Upper lobe of left lung (tissue), 6 donors: ENCODE measurements at regions not wholly inside any gene's neighbourhood (a gene's known extent, or its start where the extent isn't known, plus 50 kb on each side); places are given as distances from the start of the nearest gene placed in this dataset.

Experiments used
- ATAC-seq, 2 donors: fragments of 200-7000 bp; cut with Tn5 transposase; one replicate each; pipeline ENCODE4 v1.9.1; 2022; ENCODE audit warnings: mild to moderate bottlenecking in 2 of 2, moderate library complexity in 2 of 2; ENCODE audit not compliant: low FRiP score in 2 of 2
- DNase-seq, 2 donors: peaks; one replicate each; pipeline ENCODE4 v3.0.0-alpha.2; 2019 to 2020
- H3K27ac ChIP-seq, 4 donors: fragments of 200-600 bp; sonication (generic); one replicate each; pipeline ENCODE4 v1.5.1; 2016 to 2019
- H3K27me3 ChIP-seq, 4 donors: fragments of 200-600 bp; sonication (generic); one replicate each; pipeline ENCODE4 v1.5.1; 2017 to 2019
- H3K36me3 ChIP-seq, 4 donors: fragments of 200-600 bp; sonication (generic); one replicate each; pipeline ENCODE4 v1.5.1; 2016 to 2019
- H3K4me1 ChIP-seq, 4 donors: fragments of 200-600 bp; sonication (generic); one replicate each; pipeline ENCODE4 v1.5.1; 2018 to 2019
- H3K4me3 ChIP-seq, 4 donors: fragments of 200-600 bp; sonication (generic); one replicate each; pipeline ENCODE4 v1.5.1; 2017 to 2019; ENCODE audit warnings: mild to moderate bottlenecking in 2 of 4, moderate library complexity in 1 of 4
- H3K9me3 ChIP-seq, 4 donors: fragments of 200-600 bp; sonication (generic); one replicate each; pipeline ENCODE4 v1.5.1; 2018 to 2019
- EP300 ChIP-seq, 4 donors: sonication (generic); formaldehyde crosslinking; IDR thresholded peaks; one replicate each; pipeline ENCODE4 v1.5.1; 2017; ENCODE audit warnings: antibody characterized with exemption in 4 of 4, control low read depth in 2 of 4
- POLR2A ChIP-seq, 4 donors: fragments of 450-650 bp; IDR thresholded peaks; one replicate each; pipeline ENCODE4 v1.5.1; 2016 to 2017; ENCODE audit warnings: antibody characterized with exemption in 4 of 4, mild to moderate bottlenecking in 2 of 4
- POLR2AphosphoS5 ChIP-seq, 2 donors: sonication (generic); formaldehyde crosslinking; IDR thresholded peaks; one replicate each; pipeline ENCODE4 v1.5.1; 2017; ENCODE audit warnings: antibody characterized with exemption in 2 of 2
- WGBS, 2 donors: methylation state at CpG; one replicate each; pipeline ENCODE4 v1.1.5; 2017 to 2018; 5-methylcytosine and 5-hydroxymethylcytosine counted together
- TF ChIP-seq, protein P1 (sequence below), 6 experiments: fragments of 450-650 bp in 4 of 6; fragments of 200-600 bp in 2 of 6; sonication (generic) in 2 of 6; IDR thresholded peaks; one replicate each; pipeline ENCODE4 v1.5.1; 2016 to 2019; ENCODE audit warnings: antibody characterized with exemption in 6 of 6
- donor health status: DM: no; HTN: no; CAD: no; lungs with moderate emphysema.
- donor health status: DM: no; HTN: yes; CAD: no; lungs with severe emphysema.

DNA sequence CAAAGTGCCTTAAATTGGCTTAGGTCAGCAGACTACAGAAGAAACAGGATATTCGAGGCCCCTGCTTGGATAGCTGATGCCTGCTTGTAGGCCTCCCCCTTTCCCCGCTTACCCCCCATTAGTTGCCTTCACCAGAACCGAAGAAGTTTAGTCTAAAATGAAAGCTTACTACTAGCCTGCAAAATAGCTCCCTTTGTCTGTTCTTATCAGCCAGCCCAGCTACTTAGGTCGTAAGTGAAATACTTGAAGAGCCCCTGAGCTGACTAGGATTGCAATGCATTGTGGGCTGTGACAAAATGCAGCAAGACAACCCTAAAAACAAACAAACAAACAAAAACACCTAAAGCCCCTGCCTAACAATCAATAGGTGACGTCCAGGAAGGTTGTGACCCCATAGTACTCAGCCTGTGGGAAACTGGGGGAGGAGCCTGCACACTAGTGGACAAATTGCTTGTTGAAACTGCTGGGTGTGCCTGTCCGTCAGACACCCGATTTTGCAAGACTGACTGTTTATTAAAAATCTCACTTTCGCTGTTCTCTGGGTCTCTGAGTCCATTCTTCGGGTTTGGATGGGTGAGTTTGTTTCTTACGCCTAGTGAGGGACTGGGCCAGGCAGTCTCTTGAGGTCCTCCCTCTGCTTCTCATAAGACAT is 105.0 kb upstream of the DUSP22 start:
- WGBS, 2 donors: 36 to 45% methylated on average over 10 of the region's 10 CpGs
- peak overlapping the region in 2 of 4 donors; percentile 15 to 22 for H3K4me3 ChIP-seq
- ATAC-seq: peak in 1 of 2 donors; percentile 28
- H3K4me1 ChIP-seq: peaks cover 0 to 8% (median 5%) of the 10 kb centered on the region in 4 donors
- H3K27ac ChIP-seq: peak overlapping the region in 3 of 4 donors; percentile 16 to 51 (median 24)
- no peaks in the 10 kb centered on the region for H3K9me3 ChIP-seq
- no peaks in the 10 kb centered on the region for H3K36me3 ChIP-seq
- TF ChIP-seq EP300 (IDR thresholded peaks at IDR 0.05) (no peak), POLR2AphosphoS5 (IDR thresholded peaks at IDR 0.05) (no peak), POLR2A (IDR thresholded peaks at IDR 0.05) (no peak)
- TF ChIP-seq, protein P1, sequence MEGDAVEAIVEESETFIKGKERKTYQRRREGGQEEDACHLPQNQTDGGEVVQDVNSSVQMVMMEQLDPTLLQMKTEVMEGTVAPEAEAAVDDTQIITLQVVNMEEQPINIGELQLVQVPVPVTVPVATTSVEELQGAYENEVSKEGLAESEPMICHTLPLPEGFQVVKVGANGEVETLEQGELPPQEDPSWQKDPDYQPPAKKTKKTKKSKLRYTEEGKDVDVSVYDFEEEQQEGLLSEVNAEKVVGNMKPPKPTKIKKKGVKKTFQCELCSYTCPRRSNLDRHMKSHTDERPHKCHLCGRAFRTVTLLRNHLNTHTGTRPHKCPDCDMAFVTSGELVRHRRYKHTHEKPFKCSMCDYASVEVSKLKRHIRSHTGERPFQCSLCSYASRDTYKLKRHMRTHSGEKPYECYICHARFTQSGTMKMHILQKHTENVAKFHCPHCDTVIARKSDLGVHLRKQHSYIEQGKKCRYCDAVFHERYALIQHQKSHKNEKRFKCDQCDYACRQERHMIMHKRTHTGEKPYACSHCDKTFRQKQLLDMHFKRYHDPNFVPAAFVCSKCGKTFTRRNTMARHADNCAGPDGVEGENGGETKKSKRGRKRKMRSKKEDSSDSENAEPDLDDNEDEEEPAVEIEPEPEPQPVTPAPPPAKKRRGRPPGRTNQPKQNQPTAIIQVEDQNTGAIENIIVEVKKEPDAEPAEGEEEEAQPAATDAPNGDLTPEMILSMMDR (IDR thresholded peaks at IDR 0.05): no peak
- peak in 1 of 2 donors; percentile 52 for DNase-seq
- H3K27me3 ChIP-seq: no peaks in the 10 kb centered on the region

DNA sequence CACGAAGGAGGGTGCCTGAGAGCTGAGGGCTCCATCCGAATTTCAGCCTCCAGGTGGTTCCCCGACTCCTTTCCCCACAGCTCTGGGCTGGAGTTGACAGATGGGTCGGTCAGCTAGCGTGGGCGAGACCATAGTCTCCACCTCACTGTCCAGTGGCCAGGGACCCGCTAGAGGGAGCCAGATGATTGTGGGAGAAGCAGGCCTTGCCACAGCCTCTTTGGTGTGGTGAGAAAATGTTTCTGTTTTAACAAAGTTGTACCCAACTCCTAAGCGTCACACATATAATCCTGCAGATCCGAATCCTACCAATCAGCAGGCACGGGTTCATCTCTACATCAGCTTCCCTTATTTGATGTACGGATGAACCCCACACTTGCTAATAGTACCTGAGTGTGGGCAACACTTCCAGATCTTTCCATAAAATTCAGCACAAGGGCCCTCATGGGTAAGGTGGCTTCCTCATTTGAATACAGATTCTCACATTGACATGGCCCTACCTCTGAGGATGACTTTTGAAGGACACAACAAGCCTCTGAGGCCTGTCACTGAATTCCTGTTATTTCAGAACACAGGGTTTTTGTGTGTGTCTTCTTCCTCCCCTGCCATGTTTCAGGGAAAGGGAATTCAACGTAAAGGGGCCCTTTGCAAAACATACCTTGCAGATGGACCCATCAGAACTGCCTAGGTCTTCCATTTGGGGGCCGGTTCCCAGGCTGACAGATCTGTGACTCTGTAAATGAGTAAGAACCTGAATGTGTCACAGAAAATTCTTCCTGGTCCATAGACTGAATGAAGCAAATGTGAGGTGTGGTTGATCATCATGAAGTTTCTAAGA is 103.2 kb upstream of the DUSP22 start:
- 22 to 30% methylated on average over 13 of the region's 13 CpGs for WGBS, 2 donors
- no peak overlapping the region for H3K27ac ChIP-seq
- H3K27me3 ChIP-seq: no peaks in the 10 kb centered on the region
- H3K4me3 ChIP-seq: no peak overlapping the region
- H3K9me3 ChIP-seq: no peaks in the 10 kb centered on the region
- no peaks in the 10 kb centered on the region for H3K36me3 ChIP-seq
- DNase-seq (peak in 1 of 2 donors; percentile 91), ATAC-seq (peak; percentile 66 to 96)
- TF ChIP-seq, protein P1 (IDR thresholded peaks at IDR 0.05): peak; percentile 72 to 92 (median 85)
- no peak for TF ChIP-seq POLR2AphosphoS5 (IDR thresholded peaks at IDR 0.05)
- peaks cover 0 to 8% (median 5%) of the 10 kb centered on the region in 4 donors for H3K4me1 ChIP-seq

DNA sequence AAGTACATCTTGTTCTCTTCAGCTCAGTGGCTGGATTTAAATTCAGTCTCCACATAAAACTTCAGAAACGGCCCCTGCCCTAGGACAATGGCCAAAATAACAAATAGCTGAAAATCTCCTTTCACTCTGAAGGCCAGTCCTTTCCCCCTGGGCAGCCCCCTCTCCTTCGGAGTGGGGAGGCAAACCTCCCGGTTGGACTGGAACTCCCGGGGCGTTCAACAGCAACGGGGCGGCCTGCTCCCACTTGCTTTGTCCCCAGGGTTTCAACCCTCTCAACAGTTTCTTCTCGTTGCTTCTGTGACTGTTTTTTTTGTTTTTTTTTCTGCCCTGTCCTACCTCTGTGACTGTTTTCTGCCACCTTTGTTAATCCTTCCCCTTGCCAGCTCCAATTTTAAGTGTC is 102.6 kb upstream of the DUSP22 start:
- DNase-seq: peak in 1 of 2 donors; percentile 28
- 82 to 86% methylated on average over 8 of the region's 8 CpGs for WGBS, 2 donors
- Histone ChIP-seq H3K4me1 (peaks cover 0 to 8% (median 5%) of the 10 kb centered on the region in 4 donors), H3K9me3 (no peaks in the 10 kb centered on the region), H3K27me3 (no peaks in the 10 kb centered on the region), H3K36me3 (no peaks in the 10 kb centered on the region), H3K27ac (no peak overlapping the region), H3K4me3 (no peak overlapping the region)
- ATAC-seq: no peak
- TF ChIP-seq EP300 (IDR thresholded peaks at IDR 0.05) (no peak), POLR2AphosphoS5 (IDR thresholded peaks at IDR 0.05) (no peak), POLR2A (IDR thresholded peaks at IDR 0.05) (no peak)
- TF ChIP-seq, protein P1 (IDR thresholded peaks at IDR 0.05): no peak

DNA sequence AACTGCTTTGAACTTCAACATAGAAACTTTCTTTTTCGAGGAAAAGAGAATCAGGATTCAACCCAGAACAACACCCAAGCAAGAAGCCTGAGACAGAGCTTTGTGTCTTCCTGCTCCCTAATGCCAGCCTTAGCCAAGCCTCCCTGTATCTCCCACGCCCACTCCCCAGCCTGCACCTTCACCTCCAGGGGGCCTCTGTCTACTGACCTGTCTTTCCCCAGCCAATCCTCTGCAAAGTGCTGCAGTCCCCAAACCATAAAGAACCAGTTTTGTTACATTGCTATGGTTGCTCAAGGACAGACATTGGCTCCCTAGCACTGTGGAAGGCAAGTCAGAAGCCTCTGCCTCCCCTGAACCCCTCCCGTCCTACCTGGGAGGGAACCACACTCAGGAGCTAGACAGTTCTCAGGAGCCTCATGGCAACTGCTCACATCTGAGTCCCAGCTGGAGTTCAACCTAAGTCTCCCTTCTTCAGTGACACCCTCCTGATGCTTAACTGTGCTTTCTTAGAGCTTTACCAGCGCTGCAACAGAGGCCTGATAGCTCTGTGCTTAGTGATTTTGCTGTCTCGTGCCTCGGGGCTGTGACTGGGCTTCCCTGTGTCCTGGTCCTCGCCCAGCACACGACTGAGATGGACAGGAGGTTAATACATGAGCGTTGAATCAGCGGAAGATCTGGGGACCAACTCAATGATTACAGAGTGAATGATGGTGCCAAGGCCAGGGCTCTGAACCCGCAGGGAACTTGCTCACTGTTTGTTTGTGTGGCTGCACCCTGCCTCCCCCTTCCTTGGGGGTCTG is 101.5 kb upstream of the DUSP22 start:
- Histone ChIP-seq H3K27ac (no peak overlapping the region), H3K27me3 (no peaks in the 10 kb centered on the region), H3K36me3 (no peaks in the 10 kb centered on the region), H3K4me3 (no peak overlapping the region), H3K9me3 (no peaks in the 10 kb centered on the region), H3K4me1 (peaks cover 4 to 12% (median 10%) of the 10 kb centered on the region in 4 donors)
- ATAC-seq: no peak
- no peak for TF ChIP-seq POLR2A (IDR thresholded peaks at IDR 0.05)
- TF ChIP-seq, protein P1 (IDR thresholded peaks at IDR 0.05): no peak
- TF ChIP-seq POLR2AphosphoS5 (IDR thresholded peaks at IDR 0.05): no peak
- TF ChIP-seq EP300 (IDR thresholded peaks at IDR 0.05): no peak
- WGBS, 2 donors: 93% methylated on average over 11 of the region's 11 CpGs
- no peak for DNase-seq
